ENCODE measurements at regions not wholly inside any gene's neighbourhood (a gene's known extent, or its start where the extent isn't known, plus 50 kb on each side); places are given as distances from the start of the nearest gene placed in this dataset.

DNA sequence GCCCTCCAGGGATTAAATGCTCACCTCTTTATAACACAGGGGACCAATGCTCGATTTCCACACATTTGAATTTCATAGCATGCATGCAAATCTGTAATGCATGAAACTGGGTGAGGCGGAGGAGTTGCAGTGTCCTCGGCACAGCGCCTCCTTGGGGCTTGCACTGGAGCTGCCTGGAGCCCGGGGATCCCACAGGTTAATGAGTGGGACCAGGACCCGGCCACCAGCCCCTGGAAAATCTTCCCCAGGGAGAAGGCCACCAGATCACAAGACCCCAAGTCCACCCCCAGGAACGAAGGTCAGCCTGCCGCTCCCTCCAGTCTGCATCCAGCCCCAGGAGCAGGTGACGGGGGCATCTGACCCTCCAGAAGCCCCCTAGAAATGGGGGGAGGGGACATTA lies 119.1 kb downstream of the MN1 start:
- no peak for DNase-seq

DNA sequence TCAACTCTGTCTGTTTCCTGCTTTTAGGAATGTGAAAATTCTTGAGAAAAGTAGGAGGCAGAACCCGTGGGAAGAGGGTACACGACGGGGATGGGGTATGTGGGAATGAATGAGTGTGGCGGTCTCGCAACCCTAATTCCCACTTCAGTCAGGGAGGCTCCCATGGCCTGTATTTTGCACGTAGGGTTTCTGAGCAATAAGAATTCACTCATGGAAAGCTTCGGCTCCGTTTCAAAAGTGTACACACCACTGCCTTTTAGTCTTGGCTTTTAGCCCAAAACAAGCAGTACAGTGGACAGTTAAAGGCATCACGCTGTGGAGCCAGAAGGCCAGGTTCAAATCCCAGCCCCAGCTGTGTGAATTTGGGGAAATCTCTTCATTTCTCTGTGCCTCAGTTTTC lies 116.7 kb downstream of the MN1 start:
- no peak for DNase-seq

DNA sequence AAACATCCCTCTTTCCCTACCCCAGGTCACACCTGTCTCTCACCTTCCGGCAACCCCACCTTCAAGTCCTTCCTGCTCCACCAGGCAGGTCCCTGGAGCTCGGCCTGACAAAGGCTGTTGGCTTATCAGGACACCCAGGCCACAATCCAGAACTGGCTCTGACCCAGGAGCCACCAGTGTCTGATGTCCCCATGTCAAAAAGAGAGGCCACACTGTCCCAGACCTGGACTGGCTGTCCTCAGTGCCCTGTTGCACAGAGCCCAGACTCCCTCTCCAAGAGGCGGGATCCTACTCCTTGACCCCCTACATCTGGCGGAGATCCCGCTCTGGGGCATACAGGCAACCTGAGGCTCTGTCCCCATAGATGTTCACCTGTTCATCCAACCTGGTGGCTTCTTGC lies 116.0 kb downstream of the MN1 start:
- DNase-seq = no peak

DNA sequence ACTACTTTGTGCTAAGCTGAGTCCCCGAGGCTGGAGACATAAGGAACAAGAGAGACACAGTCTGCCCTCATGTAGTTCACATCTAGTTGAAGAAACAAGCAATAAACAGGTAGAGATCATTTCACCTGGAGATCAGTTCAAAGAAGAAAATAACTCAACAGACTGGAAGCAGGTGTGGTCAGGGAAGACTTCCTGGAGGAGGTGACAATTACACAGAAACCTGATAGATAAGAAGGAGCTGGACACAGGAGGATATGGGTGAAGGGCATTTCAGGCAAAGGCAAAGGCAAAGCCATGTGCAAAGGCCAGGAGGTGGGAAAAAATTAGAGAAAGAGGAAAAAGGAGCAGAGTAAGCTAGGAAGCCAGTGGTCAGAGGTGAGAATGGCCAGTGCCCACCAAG lies 115.6 kb downstream of the MN1 start:
- DNase-seq = no peak

DNA sequence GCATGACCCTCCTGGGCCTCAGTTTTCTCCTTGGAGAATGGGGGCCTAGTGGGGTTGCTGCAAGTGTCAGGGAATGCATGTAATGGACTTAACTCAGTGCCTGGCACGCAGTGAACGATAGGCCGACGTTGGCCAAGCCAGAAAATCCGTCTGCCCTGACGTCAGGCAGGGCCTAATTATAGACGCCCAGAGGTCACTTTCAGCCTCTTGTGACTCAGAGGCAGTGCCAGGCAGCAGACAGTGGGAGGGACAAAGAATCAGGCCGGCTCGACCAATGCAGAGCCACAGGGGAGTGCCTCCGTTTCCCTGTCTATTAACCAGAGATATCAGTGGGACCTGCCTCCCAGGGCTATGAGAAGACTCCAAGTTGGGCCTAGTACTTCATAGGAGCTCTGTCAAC lies 115.0 kb downstream of the MN1 start:
- no peak for DNase-seq

DNA sequence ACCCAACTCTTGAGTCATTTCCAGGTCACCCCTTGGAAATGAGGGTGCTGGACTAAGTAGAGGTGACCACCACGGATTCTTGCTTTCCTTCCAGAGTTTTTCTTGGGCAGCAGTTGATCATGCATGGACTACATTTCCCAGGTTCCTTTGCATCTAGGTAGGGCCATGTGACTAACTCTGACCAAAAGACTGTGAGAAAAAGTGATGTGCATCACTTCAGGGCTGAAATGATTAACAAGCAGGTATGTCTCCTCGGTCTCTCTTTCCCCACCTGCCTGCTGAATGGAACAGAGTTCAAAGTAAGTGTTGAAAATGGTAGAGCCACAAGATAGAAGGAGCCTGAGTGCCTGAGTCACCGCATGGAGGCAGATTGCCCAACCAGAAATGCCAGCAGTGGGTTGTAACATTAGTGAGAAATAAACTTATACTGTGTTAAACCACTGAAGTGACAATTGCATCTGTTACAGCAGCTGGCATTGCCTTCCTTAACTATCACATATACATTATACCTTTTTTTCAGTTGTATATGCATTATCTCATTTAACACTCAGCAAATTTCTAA lies 113.5 kb downstream of the MN1 start:
- no peak for DNase-seq

DNA sequence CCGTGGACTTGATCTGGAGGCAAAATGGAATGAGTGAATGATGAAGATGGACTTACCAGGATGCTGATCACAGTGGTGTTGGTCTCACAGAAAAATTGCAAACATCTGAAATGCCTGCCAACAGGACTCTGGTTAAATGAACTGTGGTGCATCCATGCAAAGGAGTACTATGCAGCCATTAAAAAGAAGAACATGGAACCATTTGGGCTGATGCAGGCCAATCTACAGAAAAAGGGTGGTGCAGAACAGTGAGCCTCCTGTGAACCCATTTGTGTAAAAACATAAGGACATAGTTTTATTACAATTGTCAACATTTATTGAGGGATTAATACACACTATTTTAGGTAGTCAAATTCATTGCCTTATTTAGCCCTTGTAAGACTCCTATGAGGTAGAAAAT lies 111.9 kb downstream of the MN1 start:
- no peak for DNase-seq

DNA sequence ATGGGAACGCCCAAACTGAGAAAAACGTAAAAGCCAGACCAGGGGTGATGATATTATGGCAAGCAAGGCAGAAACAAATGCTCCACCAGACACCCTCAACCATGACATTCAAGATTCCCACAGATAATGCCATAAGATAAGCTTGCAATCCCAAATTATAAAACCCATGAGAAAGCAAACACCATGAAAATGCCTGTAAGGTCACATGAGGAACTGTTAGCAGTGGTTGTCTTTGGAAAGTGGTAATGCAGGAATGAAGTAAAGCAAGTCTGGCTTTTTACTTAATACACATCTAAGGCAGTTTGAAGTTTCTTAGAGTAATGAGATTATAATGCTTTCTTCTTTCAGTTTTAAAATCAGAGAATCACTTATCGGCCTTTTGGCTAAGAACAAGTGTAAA lies 111.0 kb downstream of the MN1 start:
- DNase-seq = no peak

DNA sequence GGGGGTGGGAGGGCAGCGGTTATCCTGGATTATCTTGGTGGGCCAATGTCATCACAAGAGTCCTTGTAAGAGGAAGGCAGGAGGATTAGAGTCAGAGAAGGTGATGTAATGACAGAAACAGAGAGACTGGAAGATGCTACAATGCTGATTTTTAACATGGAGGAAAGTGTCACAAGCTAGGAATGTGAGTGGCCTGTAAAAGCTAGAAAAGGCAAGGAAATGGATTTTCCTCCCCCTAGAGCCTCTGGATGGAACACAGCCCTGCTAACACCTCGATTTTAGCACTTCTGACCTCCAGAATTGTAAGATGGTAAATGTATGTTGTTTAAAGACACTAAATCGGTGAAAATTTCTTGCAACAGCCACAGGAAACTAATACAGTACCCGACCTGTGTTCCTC lies 109.3 kb downstream of the MN1 start:
- DNase-seq = no peak

DNA sequence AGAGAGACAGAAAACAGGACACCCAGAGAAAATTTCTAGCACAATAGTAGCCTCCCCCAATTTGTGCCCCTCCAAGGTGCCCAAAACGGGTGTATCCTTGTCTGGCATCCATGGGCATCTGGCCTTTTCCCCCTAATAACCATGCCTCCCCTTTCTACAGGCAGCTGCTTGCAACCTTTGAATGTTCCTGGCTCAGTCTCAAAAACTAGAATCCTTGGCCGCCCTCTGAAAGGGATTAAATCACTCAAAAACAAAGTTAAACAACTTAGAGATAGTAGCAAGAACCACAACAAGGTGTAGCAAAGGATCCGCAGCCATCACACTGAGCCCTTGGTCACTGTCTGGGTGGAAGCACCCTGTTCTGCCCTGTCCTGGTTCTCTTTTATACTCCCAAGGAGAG lies 105.6 kb downstream of the MN1 start:
- no peak for DNase-seq

DNA sequence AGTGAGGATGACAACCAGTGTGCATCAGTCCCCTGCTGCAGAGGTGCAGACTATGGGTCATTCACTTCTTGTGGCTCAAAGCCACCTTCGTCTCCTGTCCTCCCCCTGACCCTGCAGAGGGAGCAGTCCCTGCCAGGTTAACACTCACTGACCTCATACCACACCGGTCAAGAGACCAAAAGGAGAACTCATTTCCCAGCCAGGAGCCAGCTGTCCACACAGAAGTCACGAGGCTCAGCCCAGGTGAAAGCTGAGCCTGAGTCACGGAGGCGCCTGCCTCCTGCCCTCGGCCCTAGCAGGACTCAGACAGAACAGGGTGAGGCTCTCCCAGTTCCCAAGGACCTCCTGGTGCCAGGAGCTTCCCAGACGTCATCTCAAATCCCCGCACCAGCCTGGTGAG lies 103.7 kb downstream of the MN1 start:
- no peak for DNase-seq
